K562 (cell line): ENCODE measurements at regions not wholly inside any gene's neighbourhood (a gene's known extent, or its start where the extent isn't known, plus 50 kb on each side); places are given as distances from the start of the nearest gene placed in this dataset.

Experiments
- ATAC-seq: fragments of 200-7000 bp; cut with Tn5 transposase; 3 replicates; pipeline ENCODE4 v1.9.1; 2020; ENCODE audit warnings: moderate library complexity
- BruUV-seq: library from RNA; stranded (reverse); fragments of 400-500 nt; replicated peaks from 2 replicates; lab custom pipeline; 2021; lab: Mats Ljungman, UMichigan
- CTCF ChIA-PET: fragments of 300-600 bp; formaldehyde crosslinking; extraction: SDS; loops from one replicate; lab custom pipeline; 2021; ENCODE audit warnings: low intra/inter-chr PET ratio; lab: Yijun Ruan, JAX
- POLR2A ChIA-PET: fragments of 300-600, 350-650 bp; sonication (Branson Sonifier 250); formaldehyde crosslinking; extraction: SDS; loops from one replicate; lab custom pipeline; 2021; ENCODE audit warnings: antibody characterized with exemption, inconsistent platforms; lab: Yijun Ruan, JAX
- DNase-seq, 4 experiments: peaks; one replicate each; pipeline versions ENCODE4 v3.0.0 to v3.0.0-alpha.2; 2011 to 2018; ENCODE audit warnings: low spot score in 3 of 4, mixed read lengths in 3 of 4; ENCODE audit errors: extremely low read depth in 1 of 4
- FAIRE-seq: peaks from 2 replicates; lab custom pipeline; 2011; peaks lifted over from hg19 to GRCh38; lab: Jason Lieb, UNC
- H2AFZ ChIP-seq: 2 replicates; pipeline ENCODE4 v1.6.0; 2011; ENCODE audit warnings: low read depth, low read length, control low read depth, inconsistent platforms
- H3K27ac ChIP-seq: fragments of 200-600 bp; 3 replicates; pipeline ENCODE4 v1.8.0; 2011; ENCODE audit warnings: low read depth, mild to moderate bottlenecking, control low read depth, inconsistent platforms, low read length, moderate library complexity, mixed read lengths; ENCODE audit errors: extremely low read depth
- H3K27me3 ChIP-seq, 2 experiments: fragments of 300-600 bp in 1 of 2; 2 replicates in 1 of 2; 3 replicates in 1 of 2; pipeline versions ENCODE4 v1.6.0 to v1.8.0; 2011; ENCODE audit warnings: inconsistent platforms in 2 of 2, low read length in 2 of 2, mild to moderate bottlenecking in 1 of 2, mixed read lengths in 1 of 2, moderate library complexity in 1 of 2; ENCODE audit not compliant: control insufficient read depth in 2 of 2, insufficient read depth in 2 of 2
- H3K36me3 ChIP-seq: fragments of 300-600 bp; 3 replicates; pipeline ENCODE4 v1.8.0; 2011; ENCODE audit warnings: mild to moderate bottlenecking, low read length, inconsistent platforms; ENCODE audit not compliant: control insufficient read depth, insufficient read depth
- H3K4me1 ChIP-seq, 2 experiments: fragments of 200-600 bp in 1 of 2; replicated peaks in 1 of 2; 2 replicates in 1 of 2; 3 replicates in 1 of 2; pipeline versions ENCODE4 v1.5.1 to v1.8.0; 2011; ENCODE audit warnings: inconsistent platforms in 2 of 2, low read length in 2 of 2, mild to moderate bottlenecking in 1 of 2, mixed read lengths in 1 of 2, moderate library complexity in 1 of 2; ENCODE audit not compliant: control insufficient read depth in 2 of 2, insufficient read depth in 2 of 2
- H3K4me2 ChIP-seq: 2 replicates; pipeline ENCODE4 v1.6.1; 2011; ENCODE audit warnings: low read length, control low read depth, inconsistent platforms, mixed read lengths; ENCODE audit not compliant: insufficient read depth
- H3K4me3 ChIP-seq: fragments of 200-600 bp; sonication (generic), shearing (Covaris generic); 2 replicates; pipeline ENCODE4 v1.5.1; 2016; ENCODE audit warnings: control low read depth, inconsistent platforms
- H3K79me2 ChIP-seq: fragments of 200-600 bp; 3 replicates; pipeline ENCODE4 v1.8.0; 2011; ENCODE audit warnings: low read length, inconsistent platforms; ENCODE audit not compliant: control insufficient read depth, insufficient read depth
- H3K9ac ChIP-seq, 2 experiments: 2 replicates each; pipeline versions ENCODE4 v1.6.0 to v1.6.1; 2011; ENCODE audit warnings: low read depth in 2 of 2, low read length in 2 of 2, control low read depth in 1 of 2, inconsistent platforms in 1 of 2, mild to moderate bottlenecking in 1 of 2, mixed read lengths in 1 of 2; ENCODE audit not compliant: insufficient read depth in 1 of 2
- H3K9me1 ChIP-seq: one replicate; pipeline ENCODE4 v1.6.0; 2011; ENCODE audit warnings: inconsistent platforms, mild to moderate bottlenecking, low read length, moderate library complexity; ENCODE audit not compliant: control insufficient read depth, insufficient read depth
- H3K9me3 ChIP-seq: replicated peaks from 2 replicates; pipeline ENCODE4 v1.5.1; 2011; ENCODE audit warnings: low read depth, low read length, inconsistent platforms; ENCODE audit not compliant: control insufficient read depth, insufficient read depth
- H4K20me1 ChIP-seq: replicated peaks from 2 replicates; pipeline ENCODE4 v1.6.1; 2011; ENCODE audit warnings: low read length, inconsistent platforms, mixed read lengths; ENCODE audit not compliant: control insufficient read depth, insufficient read depth
- ELF2 ChIP-seq: fragments of 250-450 bp; sonication (Bioruptor Pico); IDR thresholded peaks from 2 replicates; pipeline ENCODE4 v1.5.0; 2021; ENCODE audit warnings: mild to moderate bottlenecking
- GTF3C2 ChIP-seq: IDR thresholded peaks from 3 replicates; pipeline ENCODE4 v1.6.1; 2011; ENCODE audit warnings: borderline replicate concordance, mild to moderate bottlenecking, moderate library complexity; ENCODE audit not compliant: insufficient read length; ENCODE audit errors: extremely low read depth
- MAFK ChIP-seq: IDR thresholded peaks from 2 replicates; pipeline ENCODE4 v1.6.1; 2011; ENCODE audit warnings: low read length, improper control_type of control experiment
- MYNN ChIP-seq, 2 experiments: sonication (generic); formaldehyde crosslinking in 1 of 2; IDR thresholded peaks; 2 replicates each; pipeline versions ENCODE4 v1.5.0 to v1.6.1; 2016 to 2020; ENCODE audit warnings: antibody characterized with exemption in 1 of 2, missing genetic modification reagents in 1 of 2
- POLR3A ChIP-seq: IDR thresholded peaks from 2 replicates; pipeline ENCODE4 v1.6.1; 2011; ENCODE audit warnings: borderline replicate concordance, mild to moderate bottlenecking, moderate library complexity; ENCODE audit not compliant: insufficient read length, insufficient read depth; ENCODE audit errors: extremely low read depth
- RUNX1 ChIP-seq: sonication (generic); IDR thresholded peaks from 2 replicates; pipeline ENCODE4 v1.6.1; 2016; ENCODE audit warnings: antibody characterized with exemption, low read depth
- SREBF2 ChIP-seq: sonication (generic); formaldehyde crosslinking; IDR thresholded peaks from 2 replicates; pipeline ENCODE4 v1.4.0; 2020; ENCODE audit warnings: mild to moderate bottlenecking, missing genetic modification reagents
- THRB ChIP-seq: fragments of 450-650 bp; formaldehyde crosslinking; conservative IDR thresholded peaks from 2 replicates; pipeline ENCODE4 v1.4.0; 2022; ENCODE audit warnings: mild to moderate bottlenecking, missing genetic modification characterization
- ZNF668 ChIP-seq: fragments of 250-450 bp; sonication (Bioruptor Pico); IDR thresholded peaks from 2 replicates; pipeline ENCODE4 v1.8.0; 2022; ENCODE audit warnings: mild to moderate bottlenecking, inconsistent platforms
- ZNF79 ChIP-seq: fragments of 250-450 bp; sonication (Bioruptor Pico); IDR thresholded peaks from 2 replicates; pipeline ENCODE4 v1.4.0; 2020; ENCODE audit warnings: low read depth, mild to moderate bottlenecking, moderate library complexity
- WGBS: fragments of 100-300 bp; shearing (Covaris generic); methylation state at CpG from one replicate; pipeline ENCODE4 v1.1.6; 2016; ENCODE audit warnings: low coverage, mixed read lengths; ENCODE audit not compliant: insufficient coverage; ENCODE audit errors: missing lambda C conversion rate; 5-methylcytosine and 5-hydroxymethylcytosine counted together
- in situ Hi-C: fragments of 300-500 bp; cut with MboI; formaldehyde crosslinking; loops from 4 replicates; pipeline ENCODE4 v1.15.0; 2018; ENCODE audit warnings: inconsistent platforms, mixed read lengths
- intact Hi-C: fragments of 100-400 bp; cut with micrococcal nuclease; formaldehyde crosslinking; loops from 2 replicates; pipeline ENCODE4 v1.14.2; 2022
- TF ChIP-seq, protein P1 (sequence below): sonication (generic); formaldehyde crosslinking; IDR thresholded peaks from 2 replicates; pipeline ENCODE4 v1.8.0; 2022; ENCODE audit warnings: mild to moderate bottlenecking, missing genetic modification reagents

GRCh38 chr5:12193536-12193935 is 289.3 kb upstream of the CTNND2 start:
- Histone ChIP-seq H3K9ac (no peak overlapping the region), H3K9me3 (no peaks in the 10 kb centered on the region), H4K20me1 (no peaks in the 10 kb centered on the region), H3K27ac (no peak overlapping the region), H3K36me3 (no peaks in the 10 kb centered on the region), H3K4me1 (no peaks in the 10 kb centered on the region), H3K79me2 (no peaks in the 10 kb centered on the region), H3K27me3 (no peaks in the 10 kb centered on the region), H3K4me3 (no peak overlapping the region), H2AFZ (no peak overlapping the region), H3K9me1 (no peaks in the 10 kb centered on the region), H3K4me2 (no peak overlapping the region)
- FAIRE-seq: no peak
- DNase-seq: no peak
- TF ChIP-seq MYNN (IDR thresholded peaks at IDR 0.05): no peak
- no peak for TF ChIP-seq MYNN (CRISPR knock-in tag; IDR thresholded peaks at IDR 0.05)
- no peak for TF ChIP-seq ZNF668
- no peak for TF ChIP-seq SREBF2 (CRISPR knock-in tag)
- TF ChIP-seq GTF3C2: no peak
- TF ChIP-seq MAFK: no peak
- TF ChIP-seq ELF2 (CRISPR knock-in tag): no peak
- TF ChIP-seq RUNX1: no peak
- TF ChIP-seq THRB (CRISPR knock-in tag): no peak
- TF ChIP-seq, protein P1, sequence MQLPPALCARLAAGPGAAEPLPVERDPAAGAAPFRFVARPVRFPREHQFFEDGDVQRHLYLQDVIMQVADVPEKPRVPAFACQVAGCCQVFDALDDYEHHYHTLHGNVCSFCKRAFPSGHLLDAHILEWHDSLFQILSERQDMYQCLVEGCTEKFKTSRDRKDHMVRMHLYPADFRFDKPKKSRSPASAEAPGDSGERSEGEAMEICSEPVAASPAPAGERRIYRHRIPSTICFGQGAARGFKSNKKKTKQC (CRISPR knock-in tag): no peak
- no peak for TF ChIP-seq POLR3A
- no peak for TF ChIP-seq ZNF79 (CRISPR knock-in tag)
- intact Hi-C loops: no loop called here
- BruUV-seq: no TSS peak
- CTCF ChIA-PET: no interaction called here
- in situ Hi-C loops: no loop called here
- no peak for ATAC-seq
- WGBS: 1% methylated on average over 9 of the region's 9 CpGs
- POLR2A ChIA-PET: no interaction called here
